Heart left ventricle (tissue), 13 donors: ENCODE measurements at regions not wholly inside any gene's neighbourhood (a gene's known extent, or its start where the extent isn't known, plus 50 kb on each side); places are given as distances from the start of the nearest gene placed in this dataset.

ENCODE experiments used
- POLR2A ChIP-seq, 2 donors: fragments of 450-650 bp; IDR thresholded peaks; one replicate each; pipeline ENCODE4 v1.6.1; 2017; ENCODE audit warnings: antibody characterized with exemption in 2 of 2, mild to moderate bottlenecking in 2 of 2, moderate library complexity in 2 of 2
- TF ChIP-seq, protein P1 (sequence below), 12 donors: fragments of 200-600 bp; sonication (generic) in 4 of 12; IDR thresholded peaks; one replicate each; pipeline versions ENCODE4 v1.5.0 to v1.8.0; 2018 to 2022; ENCODE audit warnings: antibody characterized with exemption in 12 of 12, mild to moderate bottlenecking in 5 of 12
- donor health status: ischemic (EF 13 %, LVEDD 7.1; RV severe dilation, severe dysfunction).
- donor health status: DM: no; HTN: yes; CAD: no.
- donor health status: DM: no; HTN: no; CAD: no.
- donor health status: ischemic (EF 25% LVEDD 6.9; RV normal size, moderate dysfunction).
- donor health status: ischemic (EF 25% LVEDD 5.7; RV mildly dilated, moderate dysfunction).
- donor health status: ischemic (EF 35%, LVEDD 5.7; RV mildly dilated, moderate dysfunction).
- donor health status: nonischemic (EF 11% LVEDD 7.7; RV severe dilation, severe dysfunction).
- donor health status: DM: yes; HTN: yes; CAD: no.
- donor health status: PGD.
- donor health status: ischemic (EF 29% LVEDD 5.4; RV normal size, mild dysfunction).
- donor health status: nonischemic (EF 23%, LVEDD 6.1; RV moderate dilation, normal function).

DNA sequence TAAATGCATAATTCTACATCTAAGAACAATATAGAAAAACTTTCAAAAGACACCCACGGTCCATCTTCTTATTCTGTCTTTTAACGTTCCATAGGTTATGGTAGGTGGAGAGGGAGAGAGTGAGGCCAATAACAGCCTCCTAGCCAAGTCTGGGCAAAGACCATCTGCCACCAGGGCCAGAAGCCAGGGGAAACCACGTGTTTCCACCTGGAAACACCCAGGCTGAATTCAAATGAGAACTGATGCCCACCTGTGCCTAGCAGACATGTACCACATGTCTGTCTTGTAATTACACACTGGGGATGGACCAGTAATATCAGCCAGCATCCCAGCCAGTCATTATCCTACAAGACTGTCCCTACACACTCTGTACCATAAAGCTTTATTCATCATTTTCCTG lies 1573.1 kb downstream of the EFNB2 start:
- TF ChIP-seq, protein P1, sequence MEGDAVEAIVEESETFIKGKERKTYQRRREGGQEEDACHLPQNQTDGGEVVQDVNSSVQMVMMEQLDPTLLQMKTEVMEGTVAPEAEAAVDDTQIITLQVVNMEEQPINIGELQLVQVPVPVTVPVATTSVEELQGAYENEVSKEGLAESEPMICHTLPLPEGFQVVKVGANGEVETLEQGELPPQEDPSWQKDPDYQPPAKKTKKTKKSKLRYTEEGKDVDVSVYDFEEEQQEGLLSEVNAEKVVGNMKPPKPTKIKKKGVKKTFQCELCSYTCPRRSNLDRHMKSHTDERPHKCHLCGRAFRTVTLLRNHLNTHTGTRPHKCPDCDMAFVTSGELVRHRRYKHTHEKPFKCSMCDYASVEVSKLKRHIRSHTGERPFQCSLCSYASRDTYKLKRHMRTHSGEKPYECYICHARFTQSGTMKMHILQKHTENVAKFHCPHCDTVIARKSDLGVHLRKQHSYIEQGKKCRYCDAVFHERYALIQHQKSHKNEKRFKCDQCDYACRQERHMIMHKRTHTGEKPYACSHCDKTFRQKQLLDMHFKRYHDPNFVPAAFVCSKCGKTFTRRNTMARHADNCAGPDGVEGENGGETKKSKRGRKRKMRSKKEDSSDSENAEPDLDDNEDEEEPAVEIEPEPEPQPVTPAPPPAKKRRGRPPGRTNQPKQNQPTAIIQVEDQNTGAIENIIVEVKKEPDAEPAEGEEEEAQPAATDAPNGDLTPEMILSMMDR (IDR thresholded peaks at IDR 0.05): no peak
- TF ChIP-seq POLR2A (IDR thresholded peaks at IDR 0.05): no peak
